GM23338 (cell line): ENCODE measurements at regions not wholly inside any gene's neighbourhood (a gene's known extent, or its start where the extent isn't known, plus 50 kb on each side); places are given as distances from the start of the nearest gene placed in this dataset.

Experiments
- EZH2 ChIP-seq: fragments of 200-600 bp; sonication (generic); IDR thresholded peaks from one replicate; pipeline ENCODE4 v1.8.0; 2017; ENCODE audit warnings: antibody characterized with exemption, mild to moderate bottlenecking, low read depth; ENCODE audit not compliant: unreplicated experiment
- EZH2phosphoT487 ChIP-seq: fragments of 200-600 bp; sonication (generic); IDR thresholded peaks from one replicate; pipeline ENCODE4 v1.8.1; 2018; ENCODE audit warnings: antibody characterized with exemption; ENCODE audit not compliant: unreplicated experiment
- POLR2AphosphoS5 ChIP-seq: IDR thresholded peaks from 2 replicates; pipeline ENCODE4 v1.6.1; 2016; ENCODE audit warnings: antibody characterized with exemption, low read depth
- TF ChIP-seq, protein P1 (sequence below), 2 experiments: fragments of 200-600 bp in 1 of 2; sonication (generic) in 1 of 2; conservative IDR thresholded peaks; 2 replicates each; pipeline versions ENCODE4 v1.5.1 to v1.6.1; 2016 to 2017; ENCODE audit warnings: antibody characterized with exemption in 2 of 2, low read depth in 2 of 2, mild to moderate bottlenecking in 2 of 2, moderate library complexity in 1 of 2

GRCh38 chr5:21221616-21222015 lies 1233.6 kb upstream of the CDH18 start:
- TF ChIP-seq, protein P1, sequence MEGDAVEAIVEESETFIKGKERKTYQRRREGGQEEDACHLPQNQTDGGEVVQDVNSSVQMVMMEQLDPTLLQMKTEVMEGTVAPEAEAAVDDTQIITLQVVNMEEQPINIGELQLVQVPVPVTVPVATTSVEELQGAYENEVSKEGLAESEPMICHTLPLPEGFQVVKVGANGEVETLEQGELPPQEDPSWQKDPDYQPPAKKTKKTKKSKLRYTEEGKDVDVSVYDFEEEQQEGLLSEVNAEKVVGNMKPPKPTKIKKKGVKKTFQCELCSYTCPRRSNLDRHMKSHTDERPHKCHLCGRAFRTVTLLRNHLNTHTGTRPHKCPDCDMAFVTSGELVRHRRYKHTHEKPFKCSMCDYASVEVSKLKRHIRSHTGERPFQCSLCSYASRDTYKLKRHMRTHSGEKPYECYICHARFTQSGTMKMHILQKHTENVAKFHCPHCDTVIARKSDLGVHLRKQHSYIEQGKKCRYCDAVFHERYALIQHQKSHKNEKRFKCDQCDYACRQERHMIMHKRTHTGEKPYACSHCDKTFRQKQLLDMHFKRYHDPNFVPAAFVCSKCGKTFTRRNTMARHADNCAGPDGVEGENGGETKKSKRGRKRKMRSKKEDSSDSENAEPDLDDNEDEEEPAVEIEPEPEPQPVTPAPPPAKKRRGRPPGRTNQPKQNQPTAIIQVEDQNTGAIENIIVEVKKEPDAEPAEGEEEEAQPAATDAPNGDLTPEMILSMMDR (conservative IDR thresholded peaks at IDR 0.05; ENCODE audit: low read depth in 2 of 2) = no peak
- TF ChIP-seq EZH2phosphoT487 (no peak), POLR2AphosphoS5 (no peak), EZH2 (no peak)
